Suprapubic skin (tissue), 4 donors: ENCODE measurements at regions not wholly inside any gene's neighbourhood (a gene's known extent, or its start where the extent isn't known, plus 50 kb on each side); places are given as distances from the start of the nearest gene placed in this dataset.

Experiments
- DNase-seq, 2 donors: peaks; one replicate each; pipeline ENCODE4 v3.0.0-alpha.2; 2019; ENCODE audit warnings: low spot score in 2 of 2
- H3K27ac ChIP-seq: fragments of 200-600 bp; sonication (generic); one replicate; pipeline ENCODE4 v1.5.1; 2019
- H3K27me3 ChIP-seq: fragments of 200-600 bp; sonication (generic); one replicate; pipeline ENCODE4 v1.5.1; 2019
- H3K36me3 ChIP-seq: fragments of 200-600 bp; sonication (generic); one replicate; pipeline ENCODE4 v1.5.1; 2019
- H3K4me1 ChIP-seq: fragments of 200-600 bp; sonication (generic); one replicate; pipeline ENCODE4 v1.5.1; 2019
- H3K4me3 ChIP-seq: fragments of 200-600 bp; sonication (generic); one replicate; pipeline ENCODE4 v1.5.1; 2019; ENCODE audit warnings: mild to moderate bottlenecking
- H3K9me3 ChIP-seq: fragments of 200-600 bp; sonication (generic); one replicate; pipeline ENCODE4 v1.5.1; 2019
- EP300 ChIP-seq: sonication (generic); formaldehyde crosslinking; IDR thresholded peaks from one replicate; pipeline ENCODE4 v1.6.1; 2017; ENCODE audit warnings: antibody characterized with exemption
- POLR2A ChIP-seq, 2 donors: fragments of 450-650 bp; IDR thresholded peaks; one replicate each; pipeline ENCODE4 v1.6.1; 2017; ENCODE audit warnings: antibody characterized with exemption in 2 of 2, mild to moderate bottlenecking in 2 of 2, moderate library complexity in 2 of 2
- POLR2AphosphoS5 ChIP-seq, 3 donors: sonication (generic); formaldehyde crosslinking; IDR thresholded peaks; one replicate each; pipeline ENCODE4 v1.6.1; 2017; ENCODE audit warnings: antibody characterized with exemption in 3 of 3
- WGBS: methylation state at CpG from one replicate; pipeline ENCODE4 v1.1.5; 2018; 5-methylcytosine and 5-hydroxymethylcytosine counted together
- TF ChIP-seq, protein P1 (sequence below), 2 donors: fragments of 200-600 bp in 1 of 2; fragments of 450-650 bp in 1 of 2; sonication (generic) in 1 of 2; IDR thresholded peaks; one replicate each; pipeline ENCODE4 v1.5.1; 2016 to 2019; ENCODE audit warnings: antibody characterized with exemption in 2 of 2, mild to moderate bottlenecking in 1 of 2, moderate library complexity in 1 of 2

DNA sequence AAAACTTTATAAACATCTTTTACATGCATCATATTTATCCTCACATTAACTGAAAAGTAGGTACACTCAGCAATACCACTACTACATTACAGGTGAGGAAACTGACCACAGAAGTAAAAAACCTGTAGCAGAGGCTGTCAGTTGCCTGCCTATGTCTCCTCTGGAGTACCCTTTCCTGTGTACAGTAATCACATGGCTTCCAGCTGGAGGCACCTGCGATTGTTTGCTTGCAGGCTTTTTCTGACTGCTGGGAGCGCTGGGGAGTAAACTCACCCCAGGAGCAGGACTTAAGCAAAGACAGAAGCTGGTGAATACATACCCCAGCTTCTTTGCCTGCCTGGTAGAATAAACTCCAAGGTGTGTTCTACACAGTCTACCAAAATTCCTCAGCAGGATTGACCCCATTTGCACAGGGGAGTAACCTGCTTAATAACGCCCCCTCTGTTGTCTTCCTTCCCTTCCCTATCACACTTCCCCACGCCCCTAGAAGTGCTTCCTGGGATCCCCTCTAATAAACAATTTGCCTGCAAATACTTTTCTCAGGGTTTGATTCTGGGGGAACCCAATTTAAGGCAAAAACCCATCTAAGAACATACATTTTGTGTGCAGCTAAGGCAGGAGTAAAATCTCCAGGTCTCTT is 138.9 kb downstream of the PTH2R start:
- H3K36me3 ChIP-seq: no peaks in the 10 kb centered on the region
- TF ChIP-seq POLR2A (IDR thresholded peaks at IDR 0.05): no peak
- TF ChIP-seq POLR2AphosphoS5 (IDR thresholded peaks at IDR 0.05): no peak
- TF ChIP-seq, protein P1, sequence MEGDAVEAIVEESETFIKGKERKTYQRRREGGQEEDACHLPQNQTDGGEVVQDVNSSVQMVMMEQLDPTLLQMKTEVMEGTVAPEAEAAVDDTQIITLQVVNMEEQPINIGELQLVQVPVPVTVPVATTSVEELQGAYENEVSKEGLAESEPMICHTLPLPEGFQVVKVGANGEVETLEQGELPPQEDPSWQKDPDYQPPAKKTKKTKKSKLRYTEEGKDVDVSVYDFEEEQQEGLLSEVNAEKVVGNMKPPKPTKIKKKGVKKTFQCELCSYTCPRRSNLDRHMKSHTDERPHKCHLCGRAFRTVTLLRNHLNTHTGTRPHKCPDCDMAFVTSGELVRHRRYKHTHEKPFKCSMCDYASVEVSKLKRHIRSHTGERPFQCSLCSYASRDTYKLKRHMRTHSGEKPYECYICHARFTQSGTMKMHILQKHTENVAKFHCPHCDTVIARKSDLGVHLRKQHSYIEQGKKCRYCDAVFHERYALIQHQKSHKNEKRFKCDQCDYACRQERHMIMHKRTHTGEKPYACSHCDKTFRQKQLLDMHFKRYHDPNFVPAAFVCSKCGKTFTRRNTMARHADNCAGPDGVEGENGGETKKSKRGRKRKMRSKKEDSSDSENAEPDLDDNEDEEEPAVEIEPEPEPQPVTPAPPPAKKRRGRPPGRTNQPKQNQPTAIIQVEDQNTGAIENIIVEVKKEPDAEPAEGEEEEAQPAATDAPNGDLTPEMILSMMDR (IDR thresholded peaks at IDR 0.05): no peak
- TF ChIP-seq EP300: no peak
- H3K9me3 ChIP-seq: no peaks in the 10 kb centered on the region
- no peaks in the 10 kb centered on the region for H3K4me1 ChIP-seq
- no peak for DNase-seq
- 28% methylated on average over 4 of the region's 4 CpGs for WGBS
- H3K27me3 ChIP-seq: no peaks in the 10 kb centered on the region
- H3K27ac ChIP-seq: no peak overlapping the region
- H3K4me3 ChIP-seq: no peak overlapping the region

DNA sequence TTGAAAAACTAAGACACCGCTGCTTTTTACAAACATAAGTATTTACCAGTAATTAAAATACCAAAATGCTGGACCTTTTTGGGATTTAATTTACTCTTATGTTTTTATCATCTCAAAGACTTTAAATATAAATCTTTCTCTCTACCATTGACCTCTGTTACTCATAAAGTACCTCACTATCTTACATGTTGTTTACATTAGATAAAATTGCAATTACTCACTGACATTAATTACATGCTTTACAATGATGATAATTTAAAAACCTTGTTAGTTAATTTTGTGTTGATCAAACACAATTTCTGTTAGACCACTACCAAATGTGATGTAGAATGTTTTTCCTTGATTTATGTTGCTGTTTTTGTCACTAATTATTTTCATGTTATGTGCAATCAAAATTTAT is 139.5 kb downstream of the PTH2R start:
- 93% methylated on average over 1 of the region's 1 CpG for WGBS
- Histone ChIP-seq H3K27me3 (no peaks in the 10 kb centered on the region), H3K9me3 (no peaks in the 10 kb centered on the region), H3K4me1 (no peaks in the 10 kb centered on the region), H3K4me3 (no peak overlapping the region), H3K36me3 (no peaks in the 10 kb centered on the region), H3K27ac (no peak overlapping the region)
- TF ChIP-seq EP300 (no peak), POLR2A (IDR thresholded peaks at IDR 0.05) (no peak), POLR2AphosphoS5 (IDR thresholded peaks at IDR 0.05) (no peak)
- TF ChIP-seq, protein P1 (IDR thresholded peaks at IDR 0.05): no peak
- DNase-seq: no peak

DNA sequence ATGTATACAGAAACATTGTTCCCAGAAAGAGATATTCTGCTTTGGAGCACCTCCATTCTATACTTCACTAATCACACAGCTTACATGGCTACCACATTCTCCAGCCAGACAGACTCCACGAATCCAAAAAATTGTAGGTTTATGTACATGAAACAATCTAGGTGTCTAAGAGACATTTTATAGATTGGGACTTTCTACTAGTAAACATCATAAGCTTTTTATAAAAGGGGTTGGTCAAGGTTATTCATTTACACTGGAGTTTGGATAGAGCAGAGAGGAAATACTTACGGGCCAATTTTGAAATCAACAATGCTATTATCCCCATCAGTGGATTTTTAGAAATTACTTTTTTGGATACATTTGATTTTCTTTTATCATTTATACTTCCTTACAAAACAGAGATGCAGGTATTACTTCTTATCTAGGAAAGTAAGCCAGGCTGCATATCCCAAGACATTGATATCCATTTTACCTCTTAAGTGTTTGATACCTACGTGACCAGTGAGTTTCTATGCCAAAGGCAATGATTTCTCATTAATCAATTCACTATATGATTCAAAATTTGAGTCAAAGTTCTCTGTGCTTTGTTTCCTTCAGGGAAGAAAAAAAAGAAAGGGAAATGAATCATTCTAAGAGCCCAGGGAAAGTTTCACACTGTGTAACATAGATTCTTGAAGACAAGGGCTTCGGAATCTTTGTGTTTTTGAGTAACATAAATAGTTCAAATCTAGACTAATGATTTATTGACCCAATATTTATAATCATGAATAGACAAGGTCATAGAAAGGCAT is 140.5 kb downstream of the PTH2R start:
- no peaks in the 10 kb centered on the region for H3K9me3 ChIP-seq
- DNase-seq: no peak
- TF ChIP-seq EP300: no peak
- TF ChIP-seq, protein P1 (IDR thresholded peaks at IDR 0.05): no peak
- H3K4me3 ChIP-seq: no peak overlapping the region
- H3K4me1 ChIP-seq: no peaks in the 10 kb centered on the region
- no peaks in the 10 kb centered on the region for H3K27me3 ChIP-seq
- WGBS: 80% methylated on average over 4 of the region's 4 CpGs
- H3K27ac ChIP-seq: no peak overlapping the region
- no peaks in the 10 kb centered on the region for H3K36me3 ChIP-seq

DNA sequence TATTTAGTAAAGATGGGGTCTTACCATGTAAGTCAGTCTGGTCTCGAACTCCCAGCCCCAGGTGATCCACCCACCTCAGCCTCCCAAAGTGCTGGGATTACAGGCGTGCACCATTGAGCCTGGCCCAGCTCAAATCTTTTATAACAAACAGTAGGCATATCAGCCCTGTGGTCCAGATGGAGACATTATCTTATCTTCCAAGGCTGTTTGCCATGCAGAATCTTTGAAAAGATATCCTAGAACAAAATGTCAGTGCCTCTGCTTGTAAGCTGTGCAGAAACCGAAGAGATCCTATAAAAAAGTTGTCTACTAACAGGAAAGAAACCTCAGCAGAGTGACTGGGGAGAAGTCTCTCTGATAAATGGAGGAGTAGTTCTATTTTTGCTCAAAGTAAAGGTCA is 142.1 kb downstream of the PTH2R start:
- no peak for DNase-seq
- Histone ChIP-seq H3K36me3 (no peaks in the 10 kb centered on the region), H3K27me3 (no peaks in the 10 kb centered on the region), H3K27ac (no peak overlapping the region), H3K9me3 (no peaks in the 10 kb centered on the region), H3K4me1 (no peaks in the 10 kb centered on the region), H3K4me3 (no peak overlapping the region)
- TF ChIP-seq POLR2AphosphoS5 (IDR thresholded peaks at IDR 0.05): no peak
- no peak for TF ChIP-seq EP300
- 70% methylated on average over 3 of the region's 3 CpGs for WGBS

DNA sequence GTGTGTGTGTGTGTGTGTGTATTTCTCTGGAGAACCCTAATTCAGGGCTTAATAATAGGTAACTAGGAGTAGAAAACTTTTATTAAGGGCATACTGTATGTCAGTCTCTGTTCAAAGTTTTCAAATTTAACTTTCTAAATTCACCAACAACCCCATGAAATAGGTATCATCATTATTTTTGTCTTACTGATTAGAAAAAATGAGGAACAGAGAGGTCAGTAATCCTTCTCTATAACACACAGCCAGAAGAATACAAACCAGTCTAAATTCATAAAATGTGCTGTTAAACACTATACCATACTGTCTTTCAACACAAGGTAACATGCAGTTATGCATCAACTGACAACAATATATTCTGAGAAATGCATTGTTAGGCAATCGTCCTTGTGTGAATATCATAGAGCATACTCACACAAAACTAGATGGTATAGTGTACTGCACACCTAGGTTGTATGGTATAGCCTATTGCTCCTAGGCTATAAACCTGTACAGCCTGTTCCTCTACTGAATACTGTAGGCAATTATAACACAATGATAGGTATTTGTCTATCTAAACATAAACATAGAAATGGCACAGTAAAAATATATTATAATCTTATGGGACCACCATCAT is 143.1 kb downstream of the PTH2R start:
- H3K27me3 ChIP-seq: no peaks in the 10 kb centered on the region
- no peaks in the 10 kb centered on the region for H3K36me3 ChIP-seq
- H3K27ac ChIP-seq: no peak overlapping the region
- H3K4me3 ChIP-seq: no peak overlapping the region
- H3K4me1 ChIP-seq: no peaks in the 10 kb centered on the region
- TF ChIP-seq POLR2A (IDR thresholded peaks at IDR 0.05): no peak
- TF ChIP-seq, protein P1 (IDR thresholded peaks at IDR 0.05): no peak
- TF ChIP-seq EP300: no peak
- TF ChIP-seq POLR2AphosphoS5 (IDR thresholded peaks at IDR 0.05): no peak
- DNase-seq: no peak
- H3K9me3 ChIP-seq: no peaks in the 10 kb centered on the region
- WGBS: 82% methylated on average over 1 of the region's 1 CpG
